Upper lobe of right lung (tissue), 1 donor: ENCODE measurements at regions not wholly inside any gene's neighbourhood (a gene's known extent, or its start where the extent isn't known, plus 50 kb on each side); places are given as distances from the start of the nearest gene placed in this dataset.

ENCODE experiments used
- ATAC-seq: fragments of 200-7000 bp; cut with Tn5 transposase; one replicate; pipeline ENCODE4 v1.9.1; 2020; ENCODE audit warnings: mild to moderate bottlenecking, moderate library complexity
- DNase-seq: peaks from one replicate; pipeline ENCODE4 v3.0.0-alpha.2; 2020
- H3K27ac ChIP-seq: fragments of 200-600 bp; one replicate; pipeline ENCODE4 v1.8.0; 2022
- H3K27me3 ChIP-seq: fragments of 200-600 bp; one replicate; pipeline ENCODE4 v1.8.0; 2022; ENCODE audit warnings: mild to moderate bottlenecking
- H3K36me3 ChIP-seq: fragments of 200-600 bp; one replicate; pipeline ENCODE4 v1.8.0; 2022
- H3K4me1 ChIP-seq: fragments of 200-600 bp; one replicate; pipeline ENCODE4 v1.8.0; 2022
- H3K4me3 ChIP-seq: fragments of 200-600 bp; one replicate; pipeline ENCODE4 v1.8.0; 2022; ENCODE audit warnings: mild to moderate bottlenecking
- H3K9me3 ChIP-seq: fragments of 200-600 bp; one replicate; pipeline ENCODE4 v1.8.0; 2022
- CTCF ChIP-seq: fragments of 200-600 bp; IDR thresholded peaks from one replicate; pipeline ENCODE4 v1.8.0; 2022; ENCODE audit warnings: antibody characterized with exemption
- intact Hi-C: fragments of 100-400 bp; cut with DNase I; formaldehyde crosslinking; loops from one replicate; pipeline ENCODE4 v1.11.0; 2022
- donor health status: DM: no; HTN: yes; CAD: no; lungs with severe emphysema.

GRCh38 chr1:5098981-5099385, 444.6 kb downstream of the AJAP1 start:
- intact Hi-C loops = no loop called here
- DNase-seq (no peak), ATAC-seq (no peak)
- TF ChIP-seq CTCF = no peak
- Histone ChIP-seq H3K9me3 (peaks cover 9% of the 10 kb centered on the region), H3K4me3 (no peak overlapping the region), H3K36me3 (no peaks in the 10 kb centered on the region), H3K4me1 (no peaks in the 10 kb centered on the region), H3K27me3 (no peaks in the 10 kb centered on the region), H3K27ac (no peak overlapping the region)

GRCh38 chr1:5093042-5093441, 438.6 kb downstream of the AJAP1 start:
- no peak overlapping the region for H3K4me3 ChIP-seq
- DNase-seq (no peak), ATAC-seq (no peak)
- H3K4me1 ChIP-seq = no peaks in the 10 kb centered on the region
- no peaks in the 10 kb centered on the region for H3K36me3 ChIP-seq
- H3K27me3 ChIP-seq = no peaks in the 10 kb centered on the region
- intact Hi-C loops = no loop called here
- no peak for TF ChIP-seq CTCF
- H3K27ac ChIP-seq = no peak overlapping the region
- H3K9me3 ChIP-seq = peaks cover 16% of the 10 kb centered on the region

- intact Hi-C loops = no loop called here
- no peak overlapping the region for H3K4me3 ChIP-seq
Measured at GRCh38 chr1:5084676-5085075, 430.3 kb downstream of the AJAP1 start.

GRCh38 chr1:5067246-5067645, 412.8 kb downstream of the AJAP1 start:
- no peak for ATAC-seq
- no peak for DNase-seq
- Histone ChIP-seq H3K4me3 (no peak overlapping the region), H3K9me3 (no peaks in the 10 kb centered on the region), H3K4me1 (no peaks in the 10 kb centered on the region), H3K27me3 (peaks cover 3% of the 10 kb centered on the region), H3K27ac (no peak overlapping the region), H3K36me3 (no peaks in the 10 kb centered on the region)
- TF ChIP-seq CTCF = no peak
- intact Hi-C loops = no loop called here

More at GRCh38 chr1:5084676-5085075, 430.3 kb downstream of the AJAP1 start:
- Histone ChIP-seq H3K27ac (no peak overlapping the region), H3K4me1 (no peaks in the 10 kb centered on the region), H3K36me3 (no peaks in the 10 kb centered on the region), H3K27me3 (no peaks in the 10 kb centered on the region), H3K9me3 (no peaks in the 10 kb centered on the region)
- DNase-seq = no peak
- no peak for TF ChIP-seq CTCF
- no peak for ATAC-seq

GRCh38 chr1:5053744-5054143, 399.3 kb downstream of the AJAP1 start:
- Histone ChIP-seq H3K27me3 (no peaks in the 10 kb centered on the region), H3K4me1 (no peaks in the 10 kb centered on the region), H3K36me3 (no peaks in the 10 kb centered on the region), H3K4me3 (no peak overlapping the region), H3K27ac (no peak overlapping the region), H3K9me3 (peaks cover 3% of the 10 kb centered on the region)
- TF ChIP-seq CTCF = no peak
- ATAC-seq = no peak
- intact Hi-C loops = no loop called here
- DNase-seq = no peak

- no peaks in the 10 kb centered on the region for H3K27me3 ChIP-seq
- H3K4me3 ChIP-seq = no peak overlapping the region
- DNase-seq = no peak
- H3K4me1 ChIP-seq = no peaks in the 10 kb centered on the region
- no peaks in the 10 kb centered on the region for H3K9me3 ChIP-seq
- intact Hi-C loops = no loop called here
- TF ChIP-seq CTCF = no peak
- H3K27ac ChIP-seq = no peak overlapping the region
- ATAC-seq = no peak
- no peaks in the 10 kb centered on the region for H3K36me3 ChIP-seq
Measured at GRCh38 chr1:5029136-5029535, 374.7 kb downstream of the AJAP1 start.
